Bronchial epithelial cell (primary cell): ENCODE measurements at regions not wholly inside any gene's neighbourhood (a gene's known extent, or its start where the extent isn't known, plus 50 kb on each side); places are given as distances from the start of the nearest gene placed in this dataset.
A peak's percentile ranks its signal among the peaks of the same experiment; 100 is the strongest.

Experiments used
- DNase-seq: peaks from one replicate; pipeline ENCODE4 v3.0.0-alpha.2; 2010; ENCODE audit warnings: low read depth
- FAIRE-seq: peaks from 2 replicates; lab custom pipeline; 2011; peaks lifted over from hg19 to GRCh38; lab: Jason Lieb, UNC
- H3K27me3 ChIP-seq: 2 replicates; pipeline ENCODE4 v1.5.1; 2011; ENCODE audit warnings: low read length; ENCODE audit not compliant: control insufficient read depth, insufficient read depth
- H3K36me3 ChIP-seq: 2 replicates; pipeline ENCODE4 v1.5.1; 2011; ENCODE audit warnings: low read length; ENCODE audit not compliant: control insufficient read depth, insufficient read depth
- H3K4me3 ChIP-seq: 2 replicates; pipeline ENCODE4 v1.5.1; 2011; ENCODE audit warnings: mild to moderate bottlenecking, low read depth, low read length, control low read depth
- CTCF ChIP-seq: IDR thresholded peaks from 2 replicates; pipeline ENCODE4 v1.5.1; 2011; ENCODE audit warnings: mild to moderate bottlenecking, moderate library complexity, low read length, control low read depth, inconsistent platforms; ENCODE audit not compliant: insufficient read depth, severe bottlenecking

DNA sequence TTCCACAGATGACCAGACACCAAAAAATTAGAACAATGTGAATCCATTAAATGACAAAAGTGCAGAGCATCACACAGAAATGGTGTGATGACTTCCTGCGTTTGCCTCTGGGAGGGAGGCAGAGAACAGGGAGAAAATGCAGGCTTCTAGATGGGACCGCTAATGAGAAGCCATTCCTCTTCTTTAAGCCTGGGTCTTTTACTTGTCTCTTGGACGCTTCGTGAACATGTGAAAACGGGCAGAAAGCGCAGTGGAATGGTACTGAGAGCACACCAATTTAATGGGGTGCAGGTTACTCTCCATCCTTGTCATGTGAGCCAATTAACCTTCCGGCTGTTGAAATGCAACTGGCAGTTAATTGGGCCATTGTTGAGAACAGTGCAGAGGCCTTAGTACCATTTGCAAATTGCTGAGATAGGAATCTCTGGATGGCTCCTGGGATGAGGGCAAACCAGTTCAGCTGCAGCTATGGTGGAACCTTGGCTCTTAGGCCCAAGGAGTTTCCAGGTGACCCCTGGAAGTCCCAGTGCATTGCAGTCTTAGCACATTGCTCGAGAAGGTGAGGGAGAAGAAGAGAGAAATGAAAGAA lies 210.4 kb upstream of the CXCR4 start:
- Histone ChIP-seq H3K4me3 (no peak overlapping the region), H3K27me3 (no peaks in the 10 kb centered on the region), H3K36me3 (no peaks in the 10 kb centered on the region)
- no peak for TF ChIP-seq CTCF
- no peak for FAIRE-seq
- no peak for DNase-seq

GRCh38 chr2:136327162-136327852 lies 209.4 kb upstream of the CXCR4 start:
- no peak for FAIRE-seq
- Histone ChIP-seq H3K4me3 (no peak overlapping the region), H3K27me3 (no peaks in the 10 kb centered on the region), H3K36me3 (no peaks in the 10 kb centered on the region)
- TF ChIP-seq CTCF: no peak
- DNase-seq: peak; percentile 51

DNA sequence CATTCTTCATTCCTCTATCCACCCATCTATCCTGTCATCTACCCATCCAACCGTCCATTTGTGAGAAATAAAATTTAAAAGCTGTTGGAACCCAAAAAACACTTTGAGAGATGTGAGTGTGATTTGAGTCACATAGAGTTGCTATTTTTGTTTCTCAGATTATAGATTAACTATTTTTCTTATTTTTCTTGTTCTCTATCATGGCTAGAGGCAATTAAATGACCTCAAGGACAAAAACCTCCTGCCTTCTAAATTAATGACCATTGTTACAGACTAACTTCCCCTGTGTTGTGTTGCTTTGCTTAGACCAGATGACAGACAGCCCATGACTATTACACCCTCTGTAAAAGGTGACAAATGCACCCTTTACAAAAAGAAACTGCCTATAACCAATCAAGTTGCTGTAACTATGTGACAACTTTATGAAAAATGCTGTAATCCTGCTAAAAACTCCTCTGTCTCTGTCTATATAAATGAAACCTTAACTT lies 207.9 kb upstream of the CXCR4 start:
- Histone ChIP-seq H3K27me3 (no peaks in the 10 kb centered on the region), H3K4me3 (no peak overlapping the region), H3K36me3 (no peaks in the 10 kb centered on the region)
- TF ChIP-seq CTCF: no peak
- no peak for FAIRE-seq
- no peak for DNase-seq

DNA sequence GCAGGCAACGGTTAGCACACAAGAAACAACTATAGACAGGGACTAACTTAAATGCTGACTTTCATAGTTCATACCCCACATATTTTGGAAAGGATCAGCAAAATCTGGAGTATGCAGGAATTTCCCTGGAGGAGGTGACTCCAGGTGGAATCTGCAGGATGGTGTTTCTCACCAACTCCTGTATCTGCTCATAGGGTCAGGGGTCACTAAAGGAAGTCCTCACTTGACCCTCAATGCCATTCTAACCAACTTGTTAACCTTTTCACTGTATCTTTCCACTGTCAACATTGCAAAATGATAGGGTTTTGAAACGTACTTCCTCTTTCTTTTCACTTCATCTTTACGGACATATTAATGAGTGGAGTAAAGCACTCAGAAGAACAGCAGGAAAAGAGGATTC lies 207.0 kb upstream of the CXCR4 start:
- no peak overlapping the region for H3K4me3 ChIP-seq
- no peak for TF ChIP-seq CTCF
- no peak for FAIRE-seq
- no peaks in the 10 kb centered on the region for H3K36me3 ChIP-seq
- no peaks in the 10 kb centered on the region for H3K27me3 ChIP-seq
- no peak for DNase-seq

DNA sequence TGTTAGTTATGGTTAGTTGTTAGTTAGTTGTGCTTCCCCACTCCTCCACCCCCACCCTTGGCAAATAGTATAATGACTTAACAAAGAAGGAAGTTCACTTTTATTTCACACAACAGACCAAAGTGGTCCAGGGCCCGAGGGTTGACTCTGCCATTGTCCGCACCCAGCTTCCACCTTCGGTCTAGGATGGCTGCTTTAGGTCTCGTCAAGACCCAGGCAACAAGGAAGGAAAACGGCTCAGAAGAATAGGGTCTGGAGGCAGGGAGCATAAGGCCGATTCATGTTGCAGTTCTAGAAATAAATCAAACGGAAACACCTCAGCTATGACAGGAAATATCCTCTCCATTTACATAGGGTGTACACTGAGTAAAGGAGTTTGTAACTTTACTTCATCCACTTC lies 206.0 kb upstream of the CXCR4 start:
- TF ChIP-seq CTCF: no peak
- no peaks in the 10 kb centered on the region for H3K36me3 ChIP-seq
- FAIRE-seq: no peak
- DNase-seq: no peak
- no peak overlapping the region for H3K4me3 ChIP-seq
- H3K27me3 ChIP-seq: no peaks in the 10 kb centered on the region

DNA sequence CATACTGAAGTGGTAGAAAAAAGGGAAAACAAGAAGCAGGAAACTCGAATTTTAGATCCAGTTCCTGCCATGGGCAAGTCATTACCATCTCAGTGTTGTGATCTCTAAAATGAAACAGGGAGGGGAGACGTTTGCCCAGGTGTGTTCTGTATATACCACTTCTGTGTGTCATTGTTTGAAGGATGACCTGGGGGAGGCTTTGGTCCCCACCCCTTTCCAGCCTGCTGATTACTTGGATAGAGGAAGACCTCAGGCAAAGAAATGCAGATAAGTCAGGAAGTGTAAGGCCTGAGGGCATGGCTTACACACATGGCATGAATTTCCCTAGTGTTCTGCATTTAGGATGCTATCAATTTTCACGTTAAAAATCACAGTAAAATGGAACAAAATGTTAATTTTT lies 205.2 kb upstream of the CXCR4 start:
- Histone ChIP-seq H3K27me3 (no peaks in the 10 kb centered on the region), H3K4me3 (no peak overlapping the region), H3K36me3 (no peaks in the 10 kb centered on the region)
- no peak for DNase-seq
- no peak for FAIRE-seq
- no peak for TF ChIP-seq CTCF
